MCF 10A (cell line): ENCODE measurements at regions not wholly inside any gene's neighbourhood (a gene's known extent, or its start where the extent isn't known, plus 50 kb on each side); places are given as distances from the start of the nearest gene placed in this dataset.
"Not testable (repeated sequence)": the region's sequence is repeated elsewhere in the genome, so short reads cannot be mapped to it uniquely, and the experiment has no call there.

Experiments
- BruUV-seq: library from RNA; stranded (reverse); fragments of 400-500 nt; replicated peaks from 2 replicates; lab custom pipeline; 2021; lab: Mats Ljungman, UMichigan
- CTCF ChIA-PET: fragments of 300-600 bp; sonication (Branson Sonifier 250); formaldehyde crosslinking; extraction: SDS; loops from one replicate; lab custom pipeline; 2021; ENCODE audit warnings: antibody characterized with exemption, inconsistent platforms; lab: Yijun Ruan, JAX
- POLR2A ChIA-PET: fragments of 300-600, 350-650 bp; sonication (Branson Sonifier 250); formaldehyde crosslinking; extraction: SDS; loops from one replicate; lab custom pipeline; 2020; ENCODE audit warnings: antibody characterized with exemption, inconsistent platforms; lab: Yijun Ruan, JAX
- DNase-seq: peaks from one replicate; pipeline ENCODE4 v3.0.0-alpha.2; 2018; ENCODE audit not compliant: unreplicated experiment
- H3K27ac Mint-ChIP-seq: one replicate; pipeline ENCODE4 v1.8.0; 2022; ENCODE audit warnings: mild to moderate bottlenecking, low read depth, mixed read lengths; ENCODE audit not compliant: unreplicated experiment
- H3K27me3 Mint-ChIP-seq: one replicate; pipeline ENCODE4 v1.8.0; 2022; ENCODE audit warnings: mixed read lengths; ENCODE audit not compliant: insufficient read depth, unreplicated experiment
- H3K36me3 Mint-ChIP-seq: one replicate; pipeline ENCODE4 v1.8.0; 2022; ENCODE audit warnings: mild to moderate bottlenecking, moderate library complexity, mixed read lengths; ENCODE audit not compliant: insufficient read depth, unreplicated experiment
- H3K4me1 Mint-ChIP-seq: one replicate; pipeline ENCODE4 v1.8.0; 2022; ENCODE audit warnings: mixed read lengths; ENCODE audit not compliant: insufficient read depth, unreplicated experiment
- H3K4me3 Mint-ChIP-seq: one replicate; pipeline ENCODE4 v1.8.0; 2022; ENCODE audit warnings: mild to moderate bottlenecking, moderate library complexity, mixed read lengths; ENCODE audit not compliant: unreplicated experiment
- H3K9me3 Mint-ChIP-seq: one replicate; pipeline ENCODE4 v1.8.0; 2022; ENCODE audit warnings: mixed read lengths; ENCODE audit not compliant: unreplicated experiment
- intact Hi-C: fragments of 100-400 bp; cut with micrococcal nuclease; formaldehyde crosslinking; loops from 2 replicates; pipeline ENCODE4 v1.14.1; 2022
- TF ChIP-seq, protein P1 (sequence below): fragments of 200-600 bp; IDR thresholded peaks from one replicate; pipeline ENCODE4 v1.8.0; 2022; ENCODE audit warnings: antibody characterized with exemption, mild to moderate bottlenecking; ENCODE audit not compliant: unreplicated experiment

GRCh38 chr1:86798608-86799291 lies 94.4 kb downstream of the SH3GLB1 start:
- Mint-ChIP-seq H3K4me1 (no peaks in the 10 kb centered on the region), H3K27ac (no peak overlapping the region), H3K9me3 (peaks cover 6% of the 10 kb centered on the region), H3K4me3 (no peak overlapping the region), H3K36me3 (no peaks in the 10 kb centered on the region), H3K27me3 (no peaks in the 10 kb centered on the region)
- no peak for DNase-seq
- intact Hi-C loops: no loop called here
- TF ChIP-seq, protein P1, sequence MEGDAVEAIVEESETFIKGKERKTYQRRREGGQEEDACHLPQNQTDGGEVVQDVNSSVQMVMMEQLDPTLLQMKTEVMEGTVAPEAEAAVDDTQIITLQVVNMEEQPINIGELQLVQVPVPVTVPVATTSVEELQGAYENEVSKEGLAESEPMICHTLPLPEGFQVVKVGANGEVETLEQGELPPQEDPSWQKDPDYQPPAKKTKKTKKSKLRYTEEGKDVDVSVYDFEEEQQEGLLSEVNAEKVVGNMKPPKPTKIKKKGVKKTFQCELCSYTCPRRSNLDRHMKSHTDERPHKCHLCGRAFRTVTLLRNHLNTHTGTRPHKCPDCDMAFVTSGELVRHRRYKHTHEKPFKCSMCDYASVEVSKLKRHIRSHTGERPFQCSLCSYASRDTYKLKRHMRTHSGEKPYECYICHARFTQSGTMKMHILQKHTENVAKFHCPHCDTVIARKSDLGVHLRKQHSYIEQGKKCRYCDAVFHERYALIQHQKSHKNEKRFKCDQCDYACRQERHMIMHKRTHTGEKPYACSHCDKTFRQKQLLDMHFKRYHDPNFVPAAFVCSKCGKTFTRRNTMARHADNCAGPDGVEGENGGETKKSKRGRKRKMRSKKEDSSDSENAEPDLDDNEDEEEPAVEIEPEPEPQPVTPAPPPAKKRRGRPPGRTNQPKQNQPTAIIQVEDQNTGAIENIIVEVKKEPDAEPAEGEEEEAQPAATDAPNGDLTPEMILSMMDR: no peak
- CTCF ChIA-PET: interaction anchor here (0.7 to 0.8 kb wide), 2 partner anchors 15 to 106 kb away, joined by 3 to 4 read pairs; no protein-coding TSS in a partner anchor
- BruUV-seq: no TSS peak
- POLR2A ChIA-PET: interaction anchor here (0.6 kb wide), 1 partner anchor 17 kb away, joined by 5 read pairs; no protein-coding TSS in a partner anchor

GRCh38 chr1:86803641-86804040 lies 99.3 kb downstream of the SH3GLB1 start:
- CTCF ChIA-PET, BruUV-seq, intact Hi-C loops, H3K4me3 Mint-ChIP-seq, H3K4me1 Mint-ChIP-seq, H3K36me3 Mint-ChIP-seq, H3K27ac Mint-ChIP-seq, DNase-seq, POLR2A ChIA-PET, H3K9me3 Mint-ChIP-seq, H3K27me3 Mint-ChIP-seq: not testable (repeated sequence)

DNA sequence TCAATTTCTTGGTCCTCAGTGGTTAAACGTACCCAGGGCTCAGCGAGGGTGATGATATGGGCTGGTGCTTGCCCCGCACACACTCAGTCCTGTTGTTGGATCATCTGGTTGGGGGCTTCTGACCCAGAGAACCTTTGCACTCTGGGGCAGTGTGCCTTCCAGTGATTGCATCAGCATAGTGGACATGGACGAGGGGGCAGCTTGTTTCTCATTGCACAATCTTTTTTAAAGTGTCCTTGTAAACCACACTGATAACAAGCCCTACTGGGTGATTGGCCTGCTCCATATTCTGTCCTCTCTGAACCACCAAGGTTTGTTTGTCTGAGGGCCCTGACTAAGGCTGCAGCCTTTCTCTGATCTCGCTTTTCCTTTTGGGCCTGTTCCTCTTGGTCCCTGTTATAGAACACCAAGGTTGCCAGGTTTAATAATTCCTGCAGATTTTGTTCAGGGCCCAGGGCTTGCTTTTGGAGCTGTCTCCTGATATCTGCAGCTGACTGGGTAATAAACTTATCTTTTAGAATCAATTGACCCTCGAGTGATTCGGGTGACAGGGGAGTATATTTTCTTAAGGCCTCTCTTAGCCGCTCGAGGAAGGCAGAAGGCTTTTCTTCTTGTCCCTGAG lies 101.6 kb downstream of the SH3GLB1 start:
- POLR2A ChIA-PET, H3K27me3 Mint-ChIP-seq, H3K36me3 Mint-ChIP-seq, H3K4me3 Mint-ChIP-seq, BruUV-seq, H3K4me1 Mint-ChIP-seq, intact Hi-C loops, H3K9me3 Mint-ChIP-seq, DNase-seq, H3K27ac Mint-ChIP-seq: not testable (repeated sequence)
- CTCF ChIA-PET: interaction anchor here (1.5 kb wide), 1 partner anchor 158 kb away, joined by 3 read pairs; no protein-coding TSS in a partner anchor

DNA sequence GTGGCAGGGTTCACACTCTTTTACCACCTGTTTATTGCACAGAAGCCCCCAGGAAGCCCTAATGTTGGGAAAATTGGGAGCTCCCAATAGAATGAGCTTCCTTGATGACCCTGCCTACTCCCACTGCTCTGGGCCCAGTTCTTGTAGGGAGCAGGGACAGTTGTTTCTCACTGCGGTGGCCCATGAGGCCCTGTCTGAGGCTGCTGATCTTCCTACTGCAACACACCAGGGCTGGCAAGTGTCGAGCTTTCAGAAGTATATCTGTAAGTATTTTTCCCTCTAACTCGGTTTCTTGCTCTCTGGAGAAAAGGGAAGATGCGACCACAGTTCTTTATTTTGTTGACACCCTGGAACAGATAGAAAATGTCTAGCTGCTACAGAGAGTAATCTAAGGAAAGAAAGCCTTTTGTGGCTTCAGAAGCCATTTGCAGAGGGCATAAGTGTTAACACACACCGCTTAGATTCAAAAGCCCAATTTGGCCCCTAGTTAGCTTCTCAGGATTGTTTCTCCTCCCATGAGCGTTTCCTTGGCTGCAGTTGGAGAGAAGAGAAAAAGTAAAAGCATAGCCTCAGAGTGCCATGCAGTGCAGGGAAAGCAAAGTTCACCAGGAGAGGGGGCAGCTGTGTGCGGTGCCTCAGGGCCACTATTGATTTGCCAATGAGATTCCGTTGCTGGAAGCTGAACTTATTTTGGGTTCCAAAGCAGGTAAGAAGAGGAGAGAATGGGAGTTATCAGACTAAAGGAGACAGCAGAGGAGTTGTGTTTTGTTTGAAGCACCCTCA lies 102.6 kb downstream of the SELENOF start:
- no peaks in the 10 kb centered on the region for H3K9me3 Mint-ChIP-seq
- H3K36me3 Mint-ChIP-seq: no peaks in the 10 kb centered on the region
- no peak overlapping the region for H3K27ac Mint-ChIP-seq
- DNase-seq: no peak
- TF ChIP-seq, protein P1: no peak
- H3K4me3 Mint-ChIP-seq: no peak overlapping the region
- H3K27me3 Mint-ChIP-seq: no peaks in the 10 kb centered on the region
- no TSS peak for BruUV-seq
- ChIA-PET POLR2A (no interaction called here), CTCF (interaction anchor here (0.6 to 1.5 kb wide), 5 partner anchors 10 to 546 kb away, joined by 3 to 6 read pairs (median 3); no protein-coding TSS in a partner anchor)
- H3K4me1 Mint-ChIP-seq: no peaks in the 10 kb centered on the region
- intact Hi-C loops: no loop called here
